ENCODE measurements at regions not wholly inside any gene's neighbourhood (a gene's known extent, or its start where the extent isn't known, plus 50 kb on each side); places are given as distances from the start of the nearest gene placed in this dataset.

DNA sequence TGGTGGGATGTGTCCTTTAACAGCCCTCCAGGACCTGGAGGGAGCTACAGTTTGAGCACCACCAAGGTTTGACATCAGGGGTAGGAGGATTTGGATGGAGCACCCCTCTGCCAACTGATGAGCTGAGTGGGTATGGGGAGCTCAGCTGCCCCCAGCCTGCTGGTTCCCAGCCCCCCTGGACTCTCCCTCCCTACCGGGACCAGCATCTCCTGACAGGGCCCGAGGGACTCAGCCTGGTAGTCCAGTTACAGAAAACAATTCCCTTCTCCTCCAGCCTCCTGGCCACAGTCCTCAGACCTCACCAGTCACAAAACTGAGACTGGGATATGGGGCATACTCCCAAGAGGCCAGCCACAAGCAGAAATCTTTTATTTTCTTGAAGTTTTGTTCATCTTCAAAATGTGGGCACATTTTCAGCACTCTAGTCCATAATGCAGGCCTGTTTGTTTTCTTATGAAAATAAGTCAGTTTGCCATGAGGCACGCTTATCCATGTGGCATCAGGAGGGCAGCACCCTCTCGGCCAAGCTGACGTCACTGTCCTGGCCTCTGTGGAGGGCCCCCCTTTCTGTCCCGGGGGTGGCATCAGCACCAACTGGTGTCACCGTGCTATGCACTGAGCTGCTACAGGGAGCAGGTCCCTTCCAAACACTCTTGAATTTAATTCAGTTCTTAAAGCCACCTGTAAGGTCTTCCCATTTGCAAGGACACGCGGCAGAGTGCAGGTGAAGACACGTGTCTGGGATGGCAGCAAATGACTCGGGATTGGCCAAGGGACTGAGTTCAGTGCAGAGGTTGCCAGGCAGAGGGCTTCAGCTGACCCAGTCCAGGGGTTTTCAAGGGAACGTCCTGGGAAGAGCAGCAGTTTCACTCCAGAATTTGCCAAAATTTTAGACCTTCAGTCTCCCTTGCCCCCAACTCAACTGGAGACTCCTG, 187.6 kb downstream of the GADD45G start:
- DNase-seq (ENCODE audit: low read depth in 3 of 3) = no peak

DNA sequence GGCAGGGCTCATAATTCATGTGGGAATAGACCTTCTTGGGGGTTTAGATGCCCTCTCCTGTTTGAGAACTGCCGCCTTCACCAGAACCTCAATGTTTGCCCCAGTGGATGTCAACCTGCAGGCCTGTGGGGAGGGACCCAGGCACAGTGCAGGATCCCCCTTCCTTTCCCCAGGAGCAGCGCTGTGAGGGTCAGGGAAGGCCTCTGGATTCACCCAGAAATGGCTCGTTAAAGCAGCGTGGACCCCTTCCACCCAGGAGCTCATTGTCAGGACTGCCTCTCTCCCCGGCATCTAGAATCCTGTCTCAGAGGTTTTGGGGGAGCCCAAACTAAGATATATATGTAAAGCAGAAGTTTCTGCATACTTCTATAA, 188.3 kb downstream of the GADD45G start:
- DNase-seq (ENCODE audit: low read depth in 3 of 3) = no peak

GRCh38 chr9:89793551-89793950, 188.7 kb downstream of the GADD45G start:
- no peak for DNase-seq (ENCODE audit: low read depth in 3 of 3)

- no peak for DNase-seq (ENCODE audit: low read depth in 3 of 3)
Observed at GRCh38 chr9:89794918-89795317, 190.1 kb downstream of the GADD45G start.

GRCh38 chr9:89795538-89796195, 190.9 kb downstream of the GADD45G start:
- no peak for DNase-seq (ENCODE audit: low read depth in 3 of 3)

GRCh38 chr9:89796606-89797005, 191.8 kb downstream of the GADD45G start:
- no peak for DNase-seq (ENCODE audit: low read depth in 3 of 3)

- no peak for DNase-seq (ENCODE audit: low read depth in 3 of 3)
Observed at GRCh38 chr9:89797255-89797654, 192.4 kb downstream of the GADD45G start.

- DNase-seq (ENCODE audit: low read depth in 3 of 3) = no peak
Observed at GRCh38 chr9:89797937-89798455, 193.2 kb downstream of the GADD45G start.

GRCh38 chr9:89798547-89799120, 193.8 kb downstream of the GADD45G start:
- no peak for DNase-seq (ENCODE audit: low read depth in 3 of 3)

- no peak for DNase-seq (ENCODE audit: low read depth in 3 of 3)
Observed at GRCh38 chr9:89799221-89799620, 194.4 kb downstream of the GADD45G start.

DNA sequence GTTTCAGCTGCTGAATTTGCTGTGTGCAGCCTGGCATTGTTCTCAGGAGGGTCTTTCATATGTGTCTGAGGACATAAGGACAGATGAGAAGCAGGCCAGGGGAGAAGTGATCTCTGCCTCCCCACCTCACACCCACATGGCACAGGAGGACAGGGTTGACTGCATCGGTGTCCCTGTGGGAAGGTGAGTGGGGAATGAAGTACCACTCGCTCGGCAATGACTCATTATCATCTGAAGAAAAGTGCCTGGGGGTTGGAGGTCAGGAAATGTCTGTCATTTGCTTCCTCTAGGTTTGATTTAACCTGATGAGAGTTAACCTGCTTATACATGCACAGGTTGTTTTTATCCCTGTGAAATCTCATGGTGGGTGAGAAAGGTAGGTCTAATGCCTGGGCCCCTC, 195.0 kb downstream of the GADD45G start:
- DNase-seq (ENCODE audit: low read depth in 3 of 3) = no peak

DNA sequence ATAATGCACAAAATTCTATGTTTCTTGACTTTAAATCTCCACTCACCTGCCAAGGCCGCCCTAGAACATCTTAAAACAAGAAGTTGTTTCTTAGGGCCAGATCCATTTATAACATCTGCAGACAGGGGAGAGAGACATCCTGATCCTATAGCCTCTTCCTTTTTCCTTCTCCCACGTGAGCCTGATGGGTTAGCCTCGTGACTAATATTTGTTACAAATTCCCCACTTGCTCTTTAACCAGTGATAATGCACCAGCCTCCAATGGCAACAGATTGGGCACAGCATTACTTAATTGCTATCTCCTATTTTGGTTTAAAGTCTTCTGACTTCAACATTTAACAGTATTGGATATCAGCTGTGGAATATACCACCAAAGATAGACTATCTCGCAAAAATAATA, 196.5 kb downstream of the GADD45G start:
- no peak for DNase-seq (ENCODE audit: low read depth in 3 of 3)

GRCh38 chr9:89801742-89802670, 197.2 kb downstream of the GADD45G start:
- no peak for DNase-seq (ENCODE audit: low read depth in 3 of 3)

DNA sequence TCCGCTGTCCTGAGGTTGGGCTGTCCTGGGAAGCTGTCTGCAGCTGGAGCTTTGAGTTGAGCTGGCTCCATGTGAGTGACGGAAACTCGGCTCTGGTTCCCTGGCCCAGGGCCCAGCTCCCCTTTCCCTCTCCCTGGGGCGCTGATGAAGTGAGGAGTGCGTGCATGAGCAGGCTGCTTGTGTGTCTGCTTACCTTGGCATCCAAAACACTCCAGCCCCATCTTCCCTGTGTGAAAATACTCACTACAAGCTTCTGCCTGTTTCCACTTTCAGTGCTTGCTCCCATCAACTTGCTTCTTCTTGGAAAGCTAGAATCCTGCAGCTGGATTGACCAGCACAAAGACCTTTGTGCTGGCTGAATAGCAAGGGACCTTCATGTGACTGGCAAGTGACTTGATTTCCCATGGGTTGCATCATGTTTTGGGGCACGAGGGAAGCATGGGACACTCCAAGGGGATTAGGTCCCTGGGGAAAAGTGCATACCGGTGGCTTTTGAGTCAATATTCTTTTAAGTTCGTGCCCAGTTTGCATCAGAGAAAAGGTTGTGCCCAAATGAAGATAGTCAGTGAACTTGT, 198.1 kb downstream of the GADD45G start:
- DNase-seq (ENCODE audit: low read depth in 3 of 3) = no peak

- no peak for DNase-seq (ENCODE audit: low read depth in 3 of 3)
Observed at GRCh38 chr9:89803403-89803802, 198.6 kb downstream of the GADD45G start.

DNA sequence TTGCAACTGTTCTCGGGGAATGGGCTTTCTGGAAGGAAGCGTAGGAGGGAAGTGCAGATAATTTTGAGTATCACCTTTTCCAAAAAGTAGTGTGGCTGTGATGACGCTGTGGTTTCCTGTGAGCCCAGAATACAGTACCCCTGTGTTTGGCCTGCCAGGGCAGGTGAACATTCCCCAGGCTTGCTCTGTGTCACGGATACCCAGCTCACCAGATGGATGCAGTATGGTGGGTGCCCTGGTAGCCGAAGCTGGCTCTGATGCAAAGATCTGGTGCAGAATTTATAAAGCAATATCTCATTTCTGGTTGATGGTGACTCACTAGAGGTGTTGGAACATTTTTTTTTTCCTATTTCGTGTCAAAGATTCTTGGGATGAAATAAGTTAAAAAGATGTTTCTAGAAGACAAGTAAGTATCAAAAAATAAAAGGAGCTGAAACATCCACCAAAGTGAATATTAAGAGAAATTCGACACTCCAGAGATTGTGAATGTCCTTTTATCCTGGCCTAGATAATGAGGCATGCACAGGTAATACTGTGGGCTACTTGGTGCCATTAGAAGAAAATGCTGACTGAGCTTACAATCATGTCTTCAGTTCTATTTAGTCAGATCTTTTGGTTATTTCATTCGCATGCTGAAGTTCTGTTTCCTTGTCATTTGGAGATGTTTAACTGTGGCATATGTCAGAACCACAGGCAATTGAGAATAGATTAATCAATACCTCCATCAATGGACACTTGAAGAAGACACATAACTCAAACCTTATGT, 200.1 kb downstream of the GADD45G start:
- no peak for DNase-seq (ENCODE audit: low read depth in 3 of 3)

DNA sequence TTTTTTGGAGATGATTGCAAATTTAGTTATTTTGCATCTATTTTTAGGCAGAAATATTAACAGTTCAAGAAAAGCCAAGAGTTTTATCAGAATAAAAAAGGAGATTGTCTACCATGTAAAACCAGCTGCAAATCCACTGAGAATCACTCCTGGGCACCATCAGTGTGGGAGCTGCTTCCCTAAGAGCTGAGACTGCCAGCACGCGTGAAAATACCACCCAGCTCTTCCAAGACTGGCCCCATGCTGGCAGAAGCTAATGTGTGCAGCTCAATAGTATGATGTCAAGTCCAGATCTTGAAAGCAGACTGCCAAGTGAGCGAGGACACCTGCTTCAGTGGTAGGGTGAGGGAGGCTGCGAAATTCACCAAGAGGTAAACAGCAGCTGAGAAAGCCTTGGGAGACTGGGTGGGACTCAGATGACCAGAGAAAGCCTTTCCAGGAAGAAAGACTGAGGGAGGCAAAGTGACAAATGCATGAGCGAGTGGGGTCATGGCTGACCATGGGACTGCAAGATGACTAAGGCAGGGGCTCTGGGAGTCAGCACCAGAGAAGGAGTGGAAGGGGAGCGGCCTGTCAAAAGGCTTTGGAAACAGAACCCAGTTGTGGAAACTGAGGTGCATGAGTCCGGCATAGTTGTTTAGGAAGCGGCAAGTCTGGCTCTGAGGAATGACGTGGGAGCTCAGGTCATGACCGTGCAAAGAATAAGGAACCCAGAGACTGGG, 200.9 kb downstream of the GADD45G start:
- DNase-seq (ENCODE audit: low read depth in 3 of 3) = no peak

GRCh38 chr9:89806371-89807100, 201.7 kb downstream of the GADD45G start:
- no peak for DNase-seq (ENCODE audit: low read depth in 3 of 3)

DNA sequence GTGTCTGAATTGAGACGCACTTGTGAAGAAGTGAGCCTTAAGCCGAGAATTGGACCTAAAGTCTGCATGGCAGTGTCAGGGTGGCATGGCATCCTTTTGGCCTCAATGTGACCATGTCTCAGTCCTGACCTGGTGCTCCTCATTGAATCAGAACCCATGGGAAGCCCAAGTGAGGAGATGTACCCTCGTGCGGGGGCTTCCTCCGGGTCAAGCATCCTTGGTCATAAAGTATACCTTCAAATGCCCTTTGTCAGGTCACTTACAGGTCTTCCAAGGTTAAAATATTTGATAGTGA, 202.2 kb downstream of the GADD45G start:
- DNase-seq (ENCODE audit: low read depth in 3 of 3) = no peak

Measured in stimulated activated CD4-positive, alpha-beta T cell treated with anti-CD3 and anti-CD28 coated beads, TNF-alpha, amount 100 ng/mL, for 4 hours (primary cell).